ENCODE measurements at regions not wholly inside any gene's neighbourhood (a gene's known extent, or its start where the extent isn't known, plus 50 kb on each side); places are given as distances from the start of the nearest gene placed in this dataset.

GRCh38 chr5:167305591-167306213 is 985.7 kb upstream of the WWC1 start:
- no peaks in the 10 kb centered on the region for H3K9me3 ChIP-seq (ENCODE audit: low read depth, low read length)
- H3K4me3 ChIP-seq (ENCODE audit: insufficient read depth, low read length), result no peak overlapping the region
- no peak for DNase-seq (ENCODE audit: insufficient read length, low spot score, missing footprints)
- TF ChIP-seq CTCF (IDR thresholded peaks at IDR 0.05; ENCODE audit: extremely low read depth, low read depth, low read length), result no peak
- H2AFZ ChIP-seq (ENCODE audit: low read length), result no peak overlapping the region
- no peak overlapping the region for H3K27ac ChIP-seq (ENCODE audit: low read depth, low read length)
- no peak overlapping the region for H3K4me2 ChIP-seq (ENCODE audit: insufficient read depth, low read length)
- no peaks in the 10 kb centered on the region for H3K36me3 ChIP-seq (ENCODE audit: insufficient read depth, low read length)
- H3K27me3 ChIP-seq (ENCODE audit: insufficient read depth, low read length), result no peaks in the 10 kb centered on the region
- no peaks in the 10 kb centered on the region for H3K4me1 ChIP-seq (ENCODE audit: insufficient read depth, low read length)
- no peaks in the 10 kb centered on the region for H3K79me2 ChIP-seq (ENCODE audit: insufficient read depth, low read length)
- no peaks in the 10 kb centered on the region for H4K20me1 ChIP-seq (ENCODE audit: insufficient read depth, low read length)

DNA sequence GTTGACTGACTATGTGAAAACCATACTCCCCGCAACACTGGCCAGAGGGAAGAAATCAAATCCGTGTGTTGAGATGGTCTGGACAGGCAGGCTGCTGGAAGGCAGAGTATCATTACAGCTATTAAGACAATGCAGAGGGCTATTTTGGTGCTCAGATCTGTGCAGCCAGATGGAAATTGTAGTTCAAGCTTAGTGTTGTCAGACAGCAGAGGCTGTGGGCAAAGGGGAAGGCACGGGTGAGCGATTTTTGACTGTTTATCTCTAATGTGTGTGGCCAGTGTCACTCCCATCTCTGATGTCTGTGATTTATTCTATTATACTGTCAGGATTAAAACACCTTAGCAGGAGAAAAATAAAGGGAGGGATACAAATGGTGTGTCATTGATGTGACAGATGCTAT is 984.4 kb upstream of the WWC1 start:
- no peak for DNase-seq (ENCODE audit: insufficient read length, low spot score, missing footprints)
- no peak overlapping the region for H3K27ac ChIP-seq (ENCODE audit: low read depth, low read length)
- no peak overlapping the region for H3K4me3 ChIP-seq (ENCODE audit: insufficient read depth, low read length)
- no peaks in the 10 kb centered on the region for H3K4me1 ChIP-seq (ENCODE audit: insufficient read depth, low read length)
- no peak overlapping the region for H3K4me2 ChIP-seq (ENCODE audit: insufficient read depth, low read length)
- H4K20me1 ChIP-seq (ENCODE audit: insufficient read depth, low read length), result no peaks in the 10 kb centered on the region
- H2AFZ ChIP-seq (ENCODE audit: low read length), result no peak overlapping the region
- H3K79me2 ChIP-seq (ENCODE audit: insufficient read depth, low read length), result no peaks in the 10 kb centered on the region
- H3K36me3 ChIP-seq (ENCODE audit: insufficient read depth, low read length), result no peaks in the 10 kb centered on the region
- no peaks in the 10 kb centered on the region for H3K27me3 ChIP-seq (ENCODE audit: insufficient read depth, low read length)
- no peak for TF ChIP-seq CTCF (IDR thresholded peaks at IDR 0.05; ENCODE audit: extremely low read depth, low read depth, low read length)
- H3K9me3 ChIP-seq (ENCODE audit: low read depth, low read length), result no peaks in the 10 kb centered on the region

DNA sequence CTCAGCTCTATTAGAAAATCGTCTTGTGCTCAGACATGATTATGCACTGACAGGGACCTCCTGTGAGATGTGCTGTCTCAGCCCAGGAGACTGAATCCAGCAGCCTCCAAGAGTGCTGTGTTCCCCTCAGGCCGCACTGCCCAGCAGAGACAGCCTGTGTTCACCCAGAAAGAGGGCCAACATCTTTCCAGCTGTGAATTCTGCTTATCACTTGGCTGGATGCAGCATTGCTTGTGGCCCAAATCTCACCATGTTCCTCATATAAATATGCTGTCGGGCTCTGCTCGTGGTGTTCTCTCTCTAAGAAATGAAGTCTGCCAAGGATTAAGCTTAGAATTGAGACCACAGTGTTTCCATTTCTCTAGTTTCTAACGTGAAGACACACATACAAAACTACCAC is 983.0 kb upstream of the WWC1 start:
- TF ChIP-seq CTCF (IDR thresholded peaks at IDR 0.05; ENCODE audit: extremely low read depth, low read depth, low read length), result no peak
- no peak overlapping the region for H2AFZ ChIP-seq (ENCODE audit: low read length)
- H3K36me3 ChIP-seq (ENCODE audit: insufficient read depth, low read length), result no peaks in the 10 kb centered on the region
- no peaks in the 10 kb centered on the region for H3K79me2 ChIP-seq (ENCODE audit: insufficient read depth, low read length)
- H3K27ac ChIP-seq (ENCODE audit: low read depth, low read length), result no peak overlapping the region
- H3K4me3 ChIP-seq (ENCODE audit: insufficient read depth, low read length), result no peak overlapping the region
- no peak overlapping the region for H3K4me2 ChIP-seq (ENCODE audit: insufficient read depth, low read length)
- H4K20me1 ChIP-seq (ENCODE audit: insufficient read depth, low read length), result no peaks in the 10 kb centered on the region
- H3K9me3 ChIP-seq (ENCODE audit: low read depth, low read length), result no peaks in the 10 kb centered on the region
- DNase-seq (ENCODE audit: insufficient read length, low spot score, missing footprints), result no peak
- H3K27me3 ChIP-seq (ENCODE audit: insufficient read depth, low read length), result no peaks in the 10 kb centered on the region
- H3K4me1 ChIP-seq (ENCODE audit: insufficient read depth, low read length), result no peaks in the 10 kb centered on the region

DNA sequence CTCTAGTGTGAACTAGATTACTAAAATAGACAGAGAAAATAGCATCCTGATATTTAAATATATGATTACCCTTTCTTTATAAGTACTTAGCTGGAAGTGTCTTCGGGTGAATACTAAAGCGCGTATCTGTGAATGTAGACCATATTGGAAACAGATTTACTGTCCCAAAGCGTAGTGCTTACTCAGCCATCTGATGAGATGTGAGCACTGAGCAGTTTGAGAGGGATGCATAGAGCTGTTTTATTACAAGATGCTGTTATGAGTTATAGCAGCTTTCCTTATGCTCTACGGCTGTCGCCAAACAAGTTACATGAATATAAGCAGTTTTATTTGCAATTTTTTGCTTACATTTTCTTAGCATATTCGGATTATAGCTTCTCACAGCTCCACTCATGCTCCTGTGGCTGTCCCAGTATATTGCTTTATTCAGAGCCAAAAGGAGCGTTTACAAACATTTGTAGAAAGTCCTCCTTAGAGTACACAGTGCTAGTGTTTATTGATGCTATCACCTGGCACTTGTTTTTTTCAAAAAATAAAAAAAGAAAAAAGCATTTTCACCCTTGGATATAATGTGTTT is 981.4 kb upstream of the WWC1 start:
- DNase-seq (ENCODE audit: insufficient read length, low spot score, missing footprints), result no peak
- H3K27me3 ChIP-seq (ENCODE audit: insufficient read depth, low read length), result no peaks in the 10 kb centered on the region
- H3K4me1 ChIP-seq (ENCODE audit: insufficient read depth, low read length), result no peaks in the 10 kb centered on the region
- TF ChIP-seq CTCF (IDR thresholded peaks at IDR 0.05; ENCODE audit: extremely low read depth, low read depth, low read length), result no peak
- H3K79me2 ChIP-seq (ENCODE audit: insufficient read depth, low read length), result no peaks in the 10 kb centered on the region
- no peaks in the 10 kb centered on the region for H3K36me3 ChIP-seq (ENCODE audit: insufficient read depth, low read length)
- no peak overlapping the region for H2AFZ ChIP-seq (ENCODE audit: low read length)
- H3K4me3 ChIP-seq (ENCODE audit: insufficient read depth, low read length), result no peak overlapping the region
- no peaks in the 10 kb centered on the region for H3K9me3 ChIP-seq (ENCODE audit: low read depth, low read length)
- H3K4me2 ChIP-seq (ENCODE audit: insufficient read depth, low read length), result no peak overlapping the region
- H4K20me1 ChIP-seq (ENCODE audit: insufficient read depth, low read length), result no peaks in the 10 kb centered on the region
- no peak overlapping the region for H3K27ac ChIP-seq (ENCODE audit: low read depth, low read length)
